Panc1 (cell line): ENCODE measurements at regions not wholly inside any gene's neighbourhood (a gene's known extent, or its start where the extent isn't known, plus 50 kb on each side); places are given as distances from the start of the nearest gene placed in this dataset.
"Not testable (repeated sequence)": the region's sequence is repeated elsewhere in the genome, so short reads cannot be mapped to it uniquely, and the experiment has no call there.

Experiments used
- CTCF ChIP-seq: fragments of 450-650 bp; IDR thresholded peaks from 2 replicates; pipeline ENCODE4 v1.5.1; 2017; ENCODE audit warnings: mild to moderate bottlenecking
- REST ChIP-seq, 2 experiments: IDR thresholded peaks; 2 replicates each; pipeline ENCODE4 v1.6.1; 2011 to 2012; ENCODE audit warnings: low read depth in 2 of 2, control low read depth in 1 of 2, low read length in 1 of 2, mild to moderate bottlenecking in 1 of 2, moderate library complexity in 1 of 2; ENCODE audit not compliant: insufficient read depth in 1 of 2

GRCh38 chr7:68788529-68788928, 809.7 kb upstream of the AUTS2 start:
- TF ChIP-seq REST (IDR thresholded peaks at IDR 0.05; ENCODE audit: insufficient read depth in 1 of 2, low read depth in 2 of 2, low read length in 1 of 2); CTCF: not testable (repeated sequence)
